ENCODE measurements at regions not wholly inside any gene's neighbourhood (a gene's known extent, or its start where the extent isn't known, plus 50 kb on each side); places are given as distances from the start of the nearest gene placed in this dataset.
A peak's percentile ranks its signal among the peaks of the same experiment; 100 is the strongest.

- in situ Hi-C loops (cut with HindIII; ENCODE audit: extremely low pct_ligation_motif_present, low pct_unique_long_range_greater_than_20kb) (no loop called here), intact Hi-C loops (cut with micrococcal nuclease; ENCODE audit: unreplicated experiment) (no loop called here)
- 22% methylated on average over 5 of the region's 8 CpGs for WGBS (ENCODE audit: low lambda C conversion rate)
- BruUV-seq (replicated peaks): no TSS peak
- Histone ChIP-seq H3K36me3 (replicated peaks in 1 of 2; ENCODE audit: control insufficient read depth in 1 of 2, insufficient read depth in 2 of 2, low read length in 2 of 2) (no peaks in the 10 kb centered on the region), H4K20me1 (ENCODE audit: insufficient read depth, low read length) (no peaks in the 10 kb centered on the region), H3K4me2 (ENCODE audit: low read depth, low read length) (no peak overlapping the region), H3K27me3 (ENCODE audit: control insufficient read depth in 1 of 2, insufficient read depth in 2 of 2, low read length in 2 of 2) (peaks cover 0 to 11% of the 10 kb centered on the region in 2 experiments; a peak in 2 of 5 replicates), H3K79me2 (ENCODE audit: insufficient read depth, low read length) (no peaks in the 10 kb centered on the region), H2AFZ (ENCODE audit: low read length) (no peak overlapping the region), H3K9ac (ENCODE audit: insufficient read depth, low read depth, low read length) (no peak overlapping the region), H3K27ac (ENCODE audit: extremely low read length, insufficient read depth, low read length) (no peak overlapping the region), H3K4me3 (replicated peaks in 1 of 3; ENCODE audit: insufficient read depth in 1 of 3, low read depth in 2 of 3, low read length in 3 of 3) (no peak overlapping the region), H3K9me3 (ENCODE audit: low read length) (no peaks in the 10 kb centered on the region), H3K4me1 (ENCODE audit: insufficient read depth, low read length) (no peaks in the 10 kb centered on the region)
- FAIRE-seq (no peak), DNase-seq (ENCODE audit: low spot score) (no peak), ATAC-seq (peak; percentile 49)
- TF ChIP-seq ZBTB2 (CRISPR knock-in tag; IDR thresholded peaks at IDR 0.05; ENCODE audit: low read depth) (no peak), ZNF564 (CRISPR knock-in tag; IDR thresholded peaks at IDR 0.05) (no peak), FOXM1 (CRISPR knock-in tag; IDR thresholded peaks at IDR 0.05) (no peak), ZNF142 (CRISPR knock-in tag; IDR thresholded peaks at IDR 0.05) (no peak), NONO (IDR thresholded peaks at IDR 0.05) (no peak), NONO (CRISPR knock-in tag; conservative IDR thresholded peaks at IDR 0.05) (no peak), RBM39 (IDR thresholded peaks at IDR 0.05; ENCODE audit: low read depth, low read length, poor library complexity, severe bottlenecking) (no peak)
- ChIA-PET POLR2A (no interaction called here), CTCF (ENCODE audit: low intra/inter-chr PET ratio, low total read pairs) (no interaction called here)
Measured at GRCh38 chr5:10064546-10065195, 185.0 kb downstream of the ATPSCKMT start.
